GM18861 (cell line): ENCODE measurements at regions not wholly inside any gene's neighbourhood (a gene's known extent, or its start where the extent isn't known, plus 50 kb on each side); places are given as distances from the start of the nearest gene placed in this dataset.

ENCODE experiments used
- ATAC-seq: cut with Tn5 transposase; IDR thresholded peaks from one replicate; pipeline ENCODE4 v1.9.1; 2021; ENCODE audit not compliant: unreplicated experiment

DNA sequence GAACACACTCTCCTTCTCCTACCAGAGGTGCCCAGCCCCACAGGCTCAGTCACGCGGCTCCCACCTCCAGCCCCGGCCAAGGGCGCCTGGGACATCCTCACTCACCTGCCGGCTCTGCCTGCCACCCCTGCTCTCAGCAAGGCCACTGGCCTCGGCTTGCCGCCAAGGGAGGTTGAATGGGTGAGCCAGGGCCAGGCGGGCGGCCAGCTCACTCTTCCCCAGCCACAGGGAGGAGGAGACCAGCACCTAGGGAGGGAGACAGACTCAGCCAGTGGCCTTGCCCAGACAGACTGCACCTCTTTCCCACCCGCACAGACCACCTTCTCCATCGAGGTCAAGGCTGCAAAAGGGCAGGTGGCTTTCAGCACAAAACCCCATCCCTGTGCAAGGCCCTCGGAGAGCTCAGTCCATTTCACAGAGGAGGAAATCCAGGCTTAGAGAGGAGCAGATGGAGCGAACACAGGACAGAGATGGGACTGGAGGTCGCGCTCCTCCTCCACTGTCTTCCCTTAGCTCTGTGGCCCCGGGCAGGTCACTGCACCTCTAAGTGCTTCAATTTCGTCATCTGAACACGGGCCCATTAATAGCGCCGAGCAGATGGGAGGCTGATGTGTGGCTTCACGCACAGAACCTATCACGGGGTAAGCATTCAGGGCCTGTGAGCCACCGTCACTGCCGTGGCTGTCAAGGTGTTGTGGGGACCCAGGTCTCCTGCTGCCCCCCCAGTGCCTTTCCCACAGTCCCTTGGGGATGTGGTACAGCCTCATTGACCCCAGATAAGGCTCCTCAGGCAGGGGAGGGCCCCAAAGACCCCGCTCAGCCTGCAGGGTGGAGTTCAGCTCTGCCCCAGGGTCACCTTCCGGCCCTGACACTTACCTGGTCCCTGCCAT lies 56.1 kb downstream of the RMI2 start:
- ATAC-seq: no peak

- ATAC-seq: no peak
These were observed 56.9 kb downstream of the RMI2 start for GRCh38 chr16:11402051-11402744.

GRCh38 chr16:11402745-11403533 lies 57.7 kb downstream of the RMI2 start:
- ATAC-seq: no peak

DNA sequence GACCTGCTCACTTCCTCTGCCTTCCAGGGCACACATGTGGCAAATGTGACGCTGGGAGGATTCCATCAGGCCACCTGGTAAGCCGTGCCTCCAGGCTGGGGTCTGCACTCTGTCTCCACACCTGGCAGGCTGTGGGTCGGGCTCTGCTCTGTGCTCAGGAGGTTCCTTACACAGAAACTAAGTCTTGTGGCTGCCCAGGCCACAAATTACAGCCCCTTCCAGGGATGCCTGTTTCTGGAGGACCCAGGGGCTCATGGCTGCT lies 58.2 kb downstream of the RMI2 start:
- no peak for ATAC-seq

GRCh38 chr16:11403920-11404319 lies 58.7 kb downstream of the RMI2 start:
- ATAC-seq: no peak

GRCh38 chr16:11404603-11405002 lies 59.3 kb downstream of the RMI2 start:
- ATAC-seq: no peak

DNA sequence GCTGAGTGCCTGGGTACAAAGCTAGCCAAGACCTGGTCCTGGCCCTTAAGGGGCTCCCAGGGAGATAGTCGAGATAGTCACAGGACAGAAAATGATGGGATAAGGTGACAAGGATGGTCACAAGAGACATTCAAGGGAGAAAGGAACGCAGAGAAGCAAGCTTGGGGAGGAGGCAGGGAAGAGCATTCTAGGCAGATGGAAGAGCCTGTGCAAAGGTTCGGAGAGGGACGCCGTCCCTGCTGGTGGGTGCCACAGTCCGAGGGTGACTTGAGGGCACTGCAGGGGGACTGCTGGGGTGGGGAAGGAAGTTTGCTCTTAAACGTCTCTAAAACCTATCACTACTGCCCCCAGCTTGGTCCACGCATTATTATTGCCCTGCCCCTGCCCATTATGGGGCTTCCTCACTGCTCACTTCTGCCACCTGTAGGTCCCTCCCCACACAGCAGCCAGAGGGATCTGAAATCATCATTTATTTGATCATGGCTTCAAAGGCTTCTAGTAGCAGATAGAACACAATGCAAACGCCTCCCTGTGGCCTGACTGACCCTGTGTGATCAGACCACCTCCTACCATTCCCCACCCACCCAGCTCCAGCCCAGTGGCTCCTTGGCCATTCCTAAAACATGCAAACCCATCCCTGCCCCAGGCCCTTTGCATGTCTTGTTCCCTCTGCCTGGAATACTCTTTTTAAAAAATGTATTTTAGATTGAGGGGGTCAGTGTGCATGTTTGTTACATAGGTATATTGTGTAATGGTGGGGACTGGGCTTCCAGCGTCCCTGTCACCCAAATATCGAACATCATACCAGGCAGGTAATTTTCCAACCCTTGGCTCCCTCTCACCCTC lies 60.3 kb downstream of the RMI2 start:
- ATAC-seq: no peak

- no peak for ATAC-seq
These were observed 60.9 kb downstream of the RMI2 start for GRCh38 chr16:11406177-11406560.

DNA sequence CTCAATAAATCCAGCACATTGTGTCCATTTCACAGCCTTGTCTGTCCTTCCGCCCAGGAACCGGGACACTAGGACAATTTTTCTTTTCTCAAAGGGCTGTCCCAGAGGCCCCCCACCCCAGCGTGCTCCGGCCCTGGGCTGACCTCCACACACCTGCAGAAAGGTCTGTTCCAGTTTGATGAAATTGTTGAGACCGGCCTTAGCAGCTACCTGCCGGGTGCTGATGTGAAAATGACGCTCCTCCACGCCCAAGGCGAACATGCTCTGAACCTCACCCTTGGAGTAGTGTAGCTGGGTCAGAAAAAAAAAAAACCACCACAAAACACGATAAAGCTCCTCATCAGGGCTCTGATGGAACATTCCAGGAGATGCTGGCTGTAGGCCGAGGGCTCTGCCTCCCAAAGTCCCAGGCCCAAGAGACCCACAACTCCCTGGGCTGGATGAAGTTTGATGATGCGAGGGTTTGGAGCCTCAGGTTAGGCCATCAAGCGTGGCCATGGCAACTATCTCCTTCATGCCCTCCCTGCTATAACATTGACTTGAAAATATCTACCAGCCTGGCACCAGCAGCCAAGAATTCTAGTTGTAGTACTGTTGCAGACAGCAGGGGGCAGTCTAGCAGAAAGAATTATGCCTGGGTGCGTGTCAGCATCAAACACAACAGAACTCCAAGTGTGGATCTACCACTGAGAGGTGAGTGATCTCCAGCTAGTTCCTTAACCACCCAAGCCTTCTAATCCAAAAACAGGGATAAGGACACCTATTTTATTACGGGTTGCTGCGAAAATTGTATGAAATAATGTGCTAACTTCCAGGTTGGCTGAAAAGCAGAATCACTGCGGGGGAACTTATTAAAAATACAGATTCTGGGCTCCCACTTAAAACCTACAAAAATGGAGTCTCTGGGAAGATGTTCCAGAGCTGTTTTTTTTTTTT lies 62.1 kb downstream of the RMI2 start:
- ATAC-seq: no peak

GRCh38 chr16:11408216-11408615 lies 63.0 kb downstream of the RMI2 start:
- ATAC-seq: no peak

DNA sequence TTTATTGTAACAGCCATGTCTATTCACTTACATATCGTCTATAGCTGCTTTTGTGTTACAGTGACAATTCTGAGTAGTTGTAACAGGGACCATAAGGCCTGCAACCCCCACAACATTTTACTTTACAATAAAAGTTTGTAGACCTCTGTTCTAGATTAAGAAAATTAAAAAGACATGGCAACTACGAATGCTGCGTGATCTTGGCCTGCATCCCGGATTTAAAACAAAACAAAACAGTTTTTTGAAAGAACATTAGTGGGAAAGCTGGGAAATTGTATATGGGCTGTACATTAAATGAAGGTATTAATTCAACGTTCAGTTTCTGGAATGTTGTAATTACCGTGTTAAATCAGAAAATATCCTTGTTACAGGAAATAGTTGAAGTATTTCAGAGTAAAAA lies 64.1 kb downstream of the RMI2 start:
- no peak for ATAC-seq

DNA sequence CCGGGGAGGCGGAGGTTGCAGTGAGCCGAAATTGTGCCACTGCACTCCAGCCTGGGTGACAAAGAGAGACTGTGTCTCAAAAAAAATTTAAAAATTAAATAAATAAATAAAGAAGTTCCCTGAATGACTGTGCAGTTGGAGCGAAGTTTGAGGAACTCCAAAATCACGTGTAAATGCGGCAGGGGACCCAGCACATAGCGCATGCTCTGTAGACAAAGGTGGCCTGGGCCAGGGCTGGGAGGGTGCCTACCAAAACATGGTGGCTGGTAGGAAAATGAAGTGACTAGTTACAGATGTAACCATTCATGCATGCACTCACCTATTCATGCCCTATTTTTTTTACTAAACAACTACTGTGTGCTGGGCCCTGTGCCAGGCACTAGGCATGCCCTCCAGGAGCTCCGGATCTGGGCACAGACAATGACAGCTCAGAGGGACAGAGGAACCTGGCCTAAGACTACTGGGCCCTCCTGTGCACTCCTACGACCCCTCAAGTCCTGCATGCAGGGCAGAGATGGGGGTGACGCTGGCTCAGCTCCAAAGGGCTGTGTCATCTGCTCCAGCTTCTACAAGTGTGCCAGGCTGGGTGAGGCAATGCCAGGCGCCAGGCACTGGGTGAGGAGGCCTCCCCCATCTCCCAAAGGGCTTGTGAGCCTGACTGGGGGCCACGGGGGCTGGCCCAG lies 65.3 kb downstream of the RMI2 start:
- ATAC-seq: no peak

DNA sequence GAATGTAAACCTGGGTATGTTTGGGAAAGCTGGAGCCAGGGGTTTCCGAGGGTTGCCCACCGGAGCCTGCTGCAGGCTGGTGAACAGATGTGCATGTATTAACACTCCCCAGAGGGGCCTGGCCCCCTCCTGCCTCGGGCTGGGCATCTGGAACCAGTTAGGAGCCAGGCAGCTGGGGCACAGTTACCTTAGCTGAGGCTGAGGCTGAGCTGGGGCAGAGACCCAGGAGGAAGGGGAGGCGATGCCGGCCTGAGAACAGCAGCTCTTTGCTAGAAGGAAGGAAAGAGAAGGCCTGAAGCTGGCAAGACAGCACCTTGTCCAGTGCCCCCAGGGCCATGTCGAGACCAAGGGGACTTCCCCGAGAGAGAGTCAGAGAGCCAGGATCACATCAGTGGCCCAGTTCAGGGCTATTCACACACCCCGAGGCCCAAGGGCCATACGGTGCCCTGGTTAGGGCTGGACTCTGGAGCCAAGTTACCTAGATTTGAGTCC lies 65.8 kb downstream of the RMI2 start:
- ATAC-seq: no peak

DNA sequence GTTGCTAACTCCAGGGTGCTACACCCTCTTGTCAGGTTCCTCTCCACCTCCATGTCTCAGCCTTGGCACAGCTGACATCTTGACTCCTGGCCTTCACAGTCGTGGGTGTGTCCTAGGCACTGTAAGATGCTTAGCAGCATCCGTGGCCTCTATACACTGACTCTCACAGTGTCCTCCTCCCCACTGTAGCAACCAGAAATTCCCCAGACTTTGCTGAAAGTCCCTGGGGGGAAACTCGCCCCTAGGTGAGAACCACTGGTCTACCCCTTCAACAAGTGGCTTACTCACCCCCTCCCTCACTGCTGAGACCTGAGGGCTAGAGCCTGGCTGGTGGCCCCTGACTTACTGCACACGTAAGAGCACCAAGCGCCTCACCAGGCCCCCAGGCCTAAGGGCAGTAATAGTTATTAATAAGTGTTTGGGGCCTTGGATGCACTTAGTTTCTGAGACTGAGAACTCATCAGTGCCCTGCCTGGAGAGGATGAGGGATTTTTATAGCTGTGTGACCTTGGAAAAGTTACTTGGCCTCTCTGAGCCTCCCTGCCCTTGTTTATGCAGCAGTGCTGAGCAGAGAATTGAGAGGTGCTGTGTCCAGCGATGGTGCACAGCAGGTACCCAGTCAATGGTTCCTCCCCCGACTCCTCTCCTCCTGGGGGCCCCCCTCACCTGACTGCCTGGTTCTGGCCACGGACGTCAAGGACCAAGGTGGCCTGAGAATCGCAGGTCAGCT lies 67.1 kb downstream of the RMI2 start:
- ATAC-seq: no peak

DNA sequence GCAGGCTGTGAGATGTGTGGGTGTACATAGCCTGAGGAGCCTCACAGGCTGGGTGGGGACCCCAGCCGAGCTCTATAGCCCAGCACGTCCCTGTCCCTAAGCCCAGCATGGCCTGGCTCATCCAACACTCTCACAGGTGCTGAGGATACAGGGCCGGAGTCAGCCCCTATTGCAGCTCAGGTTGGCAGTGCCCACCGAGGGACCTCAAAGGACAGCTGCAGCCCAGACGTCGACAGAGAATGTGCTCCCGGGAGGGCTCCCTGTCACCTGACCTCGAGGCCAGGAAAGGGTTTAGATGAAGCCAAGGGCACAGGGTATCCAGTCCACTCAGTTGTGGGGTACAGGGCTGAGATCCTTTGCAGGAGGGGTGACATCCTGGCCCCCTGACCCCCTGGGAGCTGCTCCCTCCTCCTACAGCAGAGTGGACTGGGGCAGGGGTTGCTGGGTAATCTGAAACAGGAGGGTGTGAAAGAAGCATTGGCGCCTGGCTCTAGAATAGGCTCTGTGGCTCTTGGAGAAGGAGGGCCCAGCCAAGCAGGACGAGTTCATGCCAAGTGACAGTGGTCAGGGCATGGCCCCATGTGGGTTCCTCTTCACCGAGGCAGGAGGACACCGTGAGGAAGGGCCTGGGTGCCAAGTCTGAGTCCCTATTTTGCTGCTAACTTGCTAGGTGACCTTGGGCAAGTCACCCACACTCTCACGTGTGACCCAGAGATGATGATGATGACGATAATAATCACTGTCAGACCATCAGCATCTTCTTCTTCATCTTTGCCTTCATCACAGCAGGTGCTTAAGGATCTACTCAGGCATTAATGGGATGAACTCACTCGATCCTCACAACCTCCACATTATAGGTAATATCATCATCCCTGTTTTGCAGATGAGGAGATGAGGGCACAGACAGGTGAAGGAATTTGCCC lies 68.0 kb downstream of the RMI2 start:
- ATAC-seq: no peak

- ATAC-seq: no peak
These were observed 68.8 kb downstream of the RMI2 start for GRCh38 chr16:11413907-11414595.
